ENCODE measurements at regions not wholly inside any gene's neighbourhood (a gene's known extent, or its start where the extent isn't known, plus 50 kb on each side); places are given as distances from the start of the nearest gene placed in this dataset.

DNA sequence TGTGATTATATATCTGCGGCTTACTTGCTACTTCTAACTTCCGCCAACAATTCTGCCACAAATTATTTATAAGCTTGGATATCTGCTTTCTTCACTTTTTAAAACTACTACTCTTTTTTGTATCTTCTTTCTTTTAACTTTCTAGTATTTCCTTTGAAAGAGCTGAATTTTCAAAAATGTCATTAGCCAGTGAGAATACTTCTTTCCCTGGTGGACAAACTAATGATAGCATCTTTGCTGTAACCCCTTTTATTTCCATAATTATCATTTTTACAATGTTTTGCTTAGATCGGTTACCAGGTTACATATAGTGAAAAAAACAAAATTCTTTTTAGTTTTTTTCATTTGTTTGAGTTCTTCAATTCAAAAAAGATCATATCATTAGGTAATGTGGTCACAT is 355.9 kb upstream of the ADGRL4 start:
- TF ChIP-seq POLR2AphosphoS5 (IDR thresholded peaks at IDR 0.05): no peak
- TF ChIP-seq, protein P1, sequence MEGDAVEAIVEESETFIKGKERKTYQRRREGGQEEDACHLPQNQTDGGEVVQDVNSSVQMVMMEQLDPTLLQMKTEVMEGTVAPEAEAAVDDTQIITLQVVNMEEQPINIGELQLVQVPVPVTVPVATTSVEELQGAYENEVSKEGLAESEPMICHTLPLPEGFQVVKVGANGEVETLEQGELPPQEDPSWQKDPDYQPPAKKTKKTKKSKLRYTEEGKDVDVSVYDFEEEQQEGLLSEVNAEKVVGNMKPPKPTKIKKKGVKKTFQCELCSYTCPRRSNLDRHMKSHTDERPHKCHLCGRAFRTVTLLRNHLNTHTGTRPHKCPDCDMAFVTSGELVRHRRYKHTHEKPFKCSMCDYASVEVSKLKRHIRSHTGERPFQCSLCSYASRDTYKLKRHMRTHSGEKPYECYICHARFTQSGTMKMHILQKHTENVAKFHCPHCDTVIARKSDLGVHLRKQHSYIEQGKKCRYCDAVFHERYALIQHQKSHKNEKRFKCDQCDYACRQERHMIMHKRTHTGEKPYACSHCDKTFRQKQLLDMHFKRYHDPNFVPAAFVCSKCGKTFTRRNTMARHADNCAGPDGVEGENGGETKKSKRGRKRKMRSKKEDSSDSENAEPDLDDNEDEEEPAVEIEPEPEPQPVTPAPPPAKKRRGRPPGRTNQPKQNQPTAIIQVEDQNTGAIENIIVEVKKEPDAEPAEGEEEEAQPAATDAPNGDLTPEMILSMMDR (IDR thresholded peaks at IDR 0.05): no peak
- TF ChIP-seq POLR2A (IDR thresholded peaks at IDR 0.05): no peak

All from sigmoid colon (tissue), 4 donors.